ENCODE measurements at regions not wholly inside any gene's neighbourhood (a gene's known extent, or its start where the extent isn't known, plus 50 kb on each side); places are given as distances from the start of the nearest gene placed in this dataset.

DNA sequence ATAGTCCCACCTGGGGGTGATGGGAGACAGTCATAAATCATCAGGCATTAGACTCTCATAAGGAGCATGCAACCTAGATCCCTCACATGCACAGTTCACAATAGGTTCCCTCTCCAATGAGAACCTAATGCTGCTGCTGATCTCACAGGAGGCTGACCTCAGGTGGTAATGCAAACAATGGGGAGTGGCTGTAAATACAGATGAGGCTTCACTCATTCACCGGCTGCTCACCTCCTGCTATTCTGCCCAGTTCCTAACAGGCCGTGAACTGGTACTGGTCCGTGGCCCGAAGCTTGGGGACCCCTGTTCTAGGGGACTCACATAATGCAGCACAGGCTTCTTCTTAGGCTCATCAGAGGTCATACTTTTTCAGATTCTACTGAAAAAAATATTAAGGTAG, 625.9 kb upstream of the AGA start:
- TF ChIP-seq EZH2 (IDR thresholded peaks at IDR 0.05; ENCODE audit: borderline replicate concordance, low read depth, low read length, poor library complexity, severe bottlenecking): no peak
- no peak for TF ChIP-seq CTCF (conservative IDR thresholded peaks at IDR 0.05; ENCODE audit: low read depth, low read length)
